Mesothelial cell of epicardium (in vitro differentiated cells): ENCODE measurements at regions not wholly inside any gene's neighbourhood (a gene's known extent, or its start where the extent isn't known, plus 50 kb on each side); places are given as distances from the start of the nearest gene placed in this dataset.

ENCODE experiments used
- DNase-seq, 2 experiments: peaks; one replicate each; pipeline ENCODE4 v3.0.0; 2021; ENCODE audit warnings: low spot score in 2 of 2; ENCODE audit not compliant: unreplicated experiment in 2 of 2
- H3K27ac Mint-ChIP-seq: 2 replicates; pipeline ENCODE4 v1.8.0; 2021; ENCODE audit warnings: mixed read lengths
- H3K27me3 Mint-ChIP-seq: 2 replicates; pipeline ENCODE4 v1.8.0; 2021; ENCODE audit warnings: low read depth, mixed read lengths
- H3K36me3 Mint-ChIP-seq: 2 replicates; pipeline ENCODE4 v1.8.0; 2021; ENCODE audit warnings: mixed read lengths
- H3K4me1 Mint-ChIP-seq: 2 replicates; pipeline ENCODE4 v1.8.0; 2021; ENCODE audit warnings: mixed read lengths
- H3K4me3 Mint-ChIP-seq: 2 replicates; pipeline ENCODE4 v1.8.0; 2021; ENCODE audit warnings: mild to moderate bottlenecking, moderate library complexity, mixed read lengths
- H3K9me3 Mint-ChIP-seq: 2 replicates; pipeline ENCODE4 v1.8.0; 2021; ENCODE audit warnings: mixed read lengths
- TF ChIP-seq, protein P1 (sequence below): fragments of 200-600 bp; sonication (generic); IDR thresholded peaks from one replicate; pipeline ENCODE4 v1.5.0; 2021; ENCODE audit warnings: antibody characterized with exemption; ENCODE audit not compliant: unreplicated experiment

GRCh38 chr5:13540168-13540750 lies 404.2 kb downstream of the DNAH5 start:
- DNase-seq = no peak
- TF ChIP-seq, protein P1, sequence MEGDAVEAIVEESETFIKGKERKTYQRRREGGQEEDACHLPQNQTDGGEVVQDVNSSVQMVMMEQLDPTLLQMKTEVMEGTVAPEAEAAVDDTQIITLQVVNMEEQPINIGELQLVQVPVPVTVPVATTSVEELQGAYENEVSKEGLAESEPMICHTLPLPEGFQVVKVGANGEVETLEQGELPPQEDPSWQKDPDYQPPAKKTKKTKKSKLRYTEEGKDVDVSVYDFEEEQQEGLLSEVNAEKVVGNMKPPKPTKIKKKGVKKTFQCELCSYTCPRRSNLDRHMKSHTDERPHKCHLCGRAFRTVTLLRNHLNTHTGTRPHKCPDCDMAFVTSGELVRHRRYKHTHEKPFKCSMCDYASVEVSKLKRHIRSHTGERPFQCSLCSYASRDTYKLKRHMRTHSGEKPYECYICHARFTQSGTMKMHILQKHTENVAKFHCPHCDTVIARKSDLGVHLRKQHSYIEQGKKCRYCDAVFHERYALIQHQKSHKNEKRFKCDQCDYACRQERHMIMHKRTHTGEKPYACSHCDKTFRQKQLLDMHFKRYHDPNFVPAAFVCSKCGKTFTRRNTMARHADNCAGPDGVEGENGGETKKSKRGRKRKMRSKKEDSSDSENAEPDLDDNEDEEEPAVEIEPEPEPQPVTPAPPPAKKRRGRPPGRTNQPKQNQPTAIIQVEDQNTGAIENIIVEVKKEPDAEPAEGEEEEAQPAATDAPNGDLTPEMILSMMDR = no peak
- H3K9me3 Mint-ChIP-seq = peaks cover 4% of the 10 kb centered on the region
- no peak overlapping the region for H3K4me3 Mint-ChIP-seq
- no peak overlapping the region for H3K27ac Mint-ChIP-seq
- no peaks in the 10 kb centered on the region for H3K27me3 Mint-ChIP-seq
- H3K4me1 Mint-ChIP-seq = no peaks in the 10 kb centered on the region
- no peaks in the 10 kb centered on the region for H3K36me3 Mint-ChIP-seq

- no peaks in the 10 kb centered on the region for H3K9me3 Mint-ChIP-seq
- no peaks in the 10 kb centered on the region for H3K36me3 Mint-ChIP-seq
- no peak overlapping the region for H3K27ac Mint-ChIP-seq
- DNase-seq = no peak
- no peaks in the 10 kb centered on the region for H3K4me1 Mint-ChIP-seq
- H3K27me3 Mint-ChIP-seq = peaks cover 4% of the 10 kb centered on the region
- TF ChIP-seq, protein P1 = no peak
- H3K4me3 Mint-ChIP-seq = no peak overlapping the region
Measured at GRCh38 chr5:13536933-13537332, 407.6 kb downstream of the DNAH5 start.

GRCh38 chr5:13533833-13534232 lies 410.7 kb downstream of the DNAH5 start:
- H3K4me3 Mint-ChIP-seq = no peak overlapping the region
- TF ChIP-seq, protein P1 = no peak
- H3K27me3 Mint-ChIP-seq = peaks cover 25% of the 10 kb centered on the region
- DNase-seq = no peak
- no peaks in the 10 kb centered on the region for H3K9me3 Mint-ChIP-seq
- no peaks in the 10 kb centered on the region for H3K36me3 Mint-ChIP-seq
- H3K4me1 Mint-ChIP-seq = no peaks in the 10 kb centered on the region
- no peak overlapping the region for H3K27ac Mint-ChIP-seq

DNA sequence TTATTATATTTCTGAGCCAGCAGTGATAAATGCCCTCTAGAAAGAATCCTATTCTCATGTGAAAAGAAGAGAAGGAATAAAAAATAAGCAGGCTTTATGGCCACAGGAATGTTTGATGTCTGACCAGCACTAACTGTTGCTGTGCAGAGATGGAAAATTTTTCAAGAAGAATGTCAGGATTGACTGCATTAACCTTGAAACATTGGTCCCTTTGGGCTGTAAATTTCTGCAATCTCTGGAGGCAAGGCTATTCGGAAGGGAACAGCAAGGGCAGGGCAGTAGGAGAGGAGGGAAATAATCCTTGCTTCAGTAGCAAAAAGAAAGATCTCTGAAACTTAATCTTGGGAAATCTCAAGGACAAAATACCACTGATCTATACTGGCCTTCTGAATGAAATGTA lies 415.2 kb downstream of the DNAH5 start:
- Mint-ChIP-seq H3K27ac (no peak overlapping the region), H3K4me1 (no peaks in the 10 kb centered on the region), H3K27me3 (peaks cover 45% of the 10 kb centered on the region), H3K36me3 (no peaks in the 10 kb centered on the region), H3K9me3 (no peaks in the 10 kb centered on the region), H3K4me3 (no peak overlapping the region)
- TF ChIP-seq, protein P1 = no peak
- no peak for DNase-seq

GRCh38 chr5:13524936-13525335 lies 419.6 kb downstream of the DNAH5 start:
- Mint-ChIP-seq H3K4me1 (no peaks in the 10 kb centered on the region), H3K4me3 (no peak overlapping the region), H3K36me3 (no peaks in the 10 kb centered on the region), H3K27ac (no peak overlapping the region), H3K27me3 (peaks cover 35% of the 10 kb centered on the region), H3K9me3 (no peaks in the 10 kb centered on the region)
- no peak for DNase-seq
- TF ChIP-seq, protein P1 = no peak

DNA sequence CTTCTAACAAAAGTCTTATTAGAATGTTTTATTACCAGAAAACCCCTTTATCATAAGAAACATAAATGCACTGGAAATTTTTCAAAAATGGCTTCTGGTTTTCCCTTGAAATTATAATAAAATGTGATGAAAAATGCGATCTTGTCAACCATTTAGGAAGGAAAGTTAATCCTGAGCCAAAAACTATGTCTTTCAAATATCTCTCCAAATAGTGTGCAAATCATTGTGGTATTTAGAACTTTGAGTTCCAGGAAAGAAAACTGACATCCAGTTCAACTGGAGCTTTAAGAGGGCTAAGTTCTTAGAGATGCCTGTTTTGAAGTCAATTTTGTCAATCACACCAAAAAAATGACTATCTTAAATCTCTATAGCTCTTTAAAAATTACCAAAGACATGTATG lies 425.4 kb downstream of the DNAH5 start:
- TF ChIP-seq, protein P1 = no peak
- peaks cover 34% of the 10 kb centered on the region for H3K27me3 Mint-ChIP-seq
- H3K27ac Mint-ChIP-seq = no peak overlapping the region
- no peak overlapping the region for H3K4me3 Mint-ChIP-seq
- no peaks in the 10 kb centered on the region for H3K36me3 Mint-ChIP-seq
- DNase-seq = no peak
- H3K9me3 Mint-ChIP-seq = no peaks in the 10 kb centered on the region
- no peaks in the 10 kb centered on the region for H3K4me1 Mint-ChIP-seq
